Stimulated activated CD4-positive, alpha-beta T cell treated with anti-CD3 and anti-CD28 coated beads, Interleukin-12 subunit alpha, Interleukin-12 subunit beta, amount 100 ng/mL, for 4 hours (primary cell): ENCODE measurements at regions not wholly inside any gene's neighbourhood (a gene's known extent, or its start where the extent isn't known, plus 50 kb on each side); places are given as distances from the start of the nearest gene placed in this dataset.
"Not testable (repeated sequence)": the region's sequence is repeated elsewhere in the genome, so short reads cannot be mapped to it uniquely, and the experiment has no call there.

Experiments used
- DNase-seq: peaks from one replicate; pipeline ENCODE4 v3.0.0-alpha.2; 2020

DNA sequence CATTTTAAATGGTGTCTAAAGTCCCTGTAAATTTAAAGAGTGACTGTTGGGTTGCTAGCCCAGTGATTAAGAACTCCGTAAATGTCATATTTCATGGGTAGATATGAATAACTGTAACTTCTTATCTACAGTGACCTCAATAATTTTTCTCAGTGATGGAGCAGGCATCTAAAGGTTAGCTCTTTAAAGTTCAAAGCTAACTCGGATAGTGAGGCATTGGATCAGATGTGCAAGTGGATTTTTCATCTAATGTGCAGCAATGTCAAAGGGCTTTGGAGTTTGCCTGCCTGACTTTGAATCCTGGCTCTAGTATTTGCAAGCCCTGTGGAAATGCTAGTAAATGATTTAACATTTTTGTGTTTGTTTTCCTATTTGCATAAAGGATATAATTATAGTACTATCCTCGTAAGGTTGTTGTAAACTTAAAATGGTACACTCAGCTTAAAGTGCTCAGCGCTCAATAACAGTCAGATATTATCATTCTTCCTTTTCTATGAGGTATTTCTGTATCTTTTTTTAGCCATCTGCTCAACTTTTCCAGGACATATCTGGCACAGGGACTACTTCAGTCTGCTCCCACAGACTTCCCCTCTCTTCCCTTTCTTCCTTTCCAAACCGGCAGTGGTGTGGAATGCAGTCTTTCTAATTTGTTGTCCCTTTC lies 163.7 kb upstream of the ELL2 start:
- no peak for DNase-seq

- no peak for DNase-seq
Observed at GRCh38 chr5:96124589-96124988, 162.9 kb upstream of the ELL2 start.

DNA sequence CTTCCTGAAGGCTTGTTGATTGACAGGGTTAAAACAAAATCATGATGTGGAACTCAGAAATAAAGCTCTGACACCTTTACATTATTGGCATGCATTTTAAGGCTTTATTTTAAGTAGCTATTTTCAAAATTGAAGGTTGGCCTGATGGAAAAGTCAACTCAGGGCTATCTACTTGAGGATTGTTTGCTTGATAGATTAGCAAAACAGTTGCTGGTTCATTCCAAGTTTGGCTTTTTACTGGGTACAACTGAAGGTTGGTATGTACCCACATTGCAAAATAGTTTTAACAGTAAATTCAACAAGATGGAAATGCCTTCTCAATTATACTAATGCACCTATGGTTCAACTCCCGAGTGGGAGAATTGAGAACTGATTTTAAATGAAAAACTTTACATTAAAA lies 161.8 kb upstream of the ELL2 start:
- no peak for DNase-seq

DNA sequence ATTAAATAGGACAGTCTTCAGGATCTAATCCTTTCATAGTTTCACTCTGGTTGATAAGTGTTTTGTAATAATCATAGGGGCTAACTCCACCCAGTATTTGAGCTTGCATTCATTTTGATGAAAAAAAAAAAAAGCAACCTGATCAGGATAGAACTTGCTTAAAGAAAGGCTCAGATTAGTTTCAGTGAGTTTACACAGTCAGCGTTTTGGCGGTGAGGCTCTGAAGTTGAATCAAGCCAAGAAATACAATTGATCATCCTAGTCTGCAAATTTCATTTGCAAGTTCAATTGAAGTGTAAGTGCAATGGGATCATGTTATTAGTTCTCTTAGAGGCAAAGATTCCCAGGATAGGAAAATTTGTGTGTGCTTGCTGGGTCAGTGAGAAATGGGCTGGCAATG lies 159.7 kb upstream of the ELL2 start:
- no peak for DNase-seq

DNA sequence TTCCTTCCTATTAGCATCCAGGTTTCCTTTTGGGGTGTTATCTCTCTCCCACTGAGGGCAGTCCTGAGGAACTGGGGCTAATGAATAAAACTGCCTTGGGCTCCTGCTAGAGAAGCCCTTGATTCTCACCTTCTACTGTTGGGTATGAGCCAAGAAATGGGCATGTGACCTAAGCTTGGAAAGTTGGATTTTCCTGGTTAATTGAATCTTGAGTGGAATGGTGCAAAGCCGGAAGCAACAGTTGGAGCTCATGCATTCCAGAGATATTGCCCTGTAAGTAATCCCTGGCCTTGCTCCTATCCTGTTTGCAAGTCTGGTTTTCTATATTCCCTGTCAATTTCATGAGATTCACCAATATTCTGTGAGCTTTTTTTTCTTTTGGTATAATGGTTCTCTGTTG lies 158.5 kb upstream of the ELL2 start:
- DNase-seq, result no peak

GRCh38 chr5:96117771-96118651 lies 156.4 kb upstream of the ELL2 start:
- DNase-seq, result no peak

DNA sequence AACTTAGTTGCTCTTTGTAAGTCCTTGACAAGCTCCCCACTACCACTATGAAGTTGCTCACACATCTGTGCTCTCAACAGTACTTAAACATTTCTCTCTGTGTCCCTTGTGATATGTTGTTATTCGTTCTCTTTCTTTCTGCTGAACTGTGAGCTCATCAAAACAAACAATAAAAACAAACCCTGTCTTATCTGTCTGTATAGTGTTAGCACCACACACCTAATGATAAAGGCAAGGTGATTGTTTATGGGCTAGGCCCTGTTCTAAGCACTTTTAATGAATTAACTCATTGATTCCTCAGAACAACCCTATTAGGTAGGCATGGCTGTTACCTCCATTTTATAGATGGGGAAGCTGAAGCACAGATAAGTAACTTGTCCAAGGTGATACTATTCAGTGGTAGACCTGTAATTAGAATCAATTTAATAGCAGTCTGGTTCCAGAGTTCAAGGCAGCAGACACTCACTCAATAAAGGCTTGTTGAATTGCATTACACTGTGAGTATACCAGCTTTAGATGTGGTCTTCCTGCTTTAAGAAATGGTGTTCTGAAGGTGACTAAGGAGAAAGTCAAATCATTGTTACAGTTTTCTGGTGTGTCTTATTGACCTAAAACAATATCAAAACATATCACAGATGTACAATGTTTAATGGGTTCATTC lies 153.6 kb upstream of the ELL2 start:
- no peak for DNase-seq

DNA sequence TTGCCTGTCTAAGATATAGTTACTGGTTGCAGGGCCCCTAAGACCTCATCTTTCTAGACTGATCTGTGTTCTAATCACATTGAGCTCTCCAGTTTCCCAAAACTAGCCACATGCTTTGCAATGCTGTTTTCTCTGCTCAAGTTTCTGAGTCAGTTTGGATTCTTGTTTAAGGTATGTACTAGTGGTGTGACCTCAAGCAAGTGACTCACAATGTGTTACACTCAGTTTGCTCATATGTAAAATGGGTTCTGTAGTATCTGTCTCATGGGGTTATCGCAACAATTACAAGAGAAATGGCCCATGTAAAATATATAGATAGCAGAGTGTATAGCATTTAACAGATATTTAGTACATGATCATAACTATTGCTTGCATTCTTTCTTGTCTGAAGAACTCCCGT lies 153.1 kb upstream of the ELL2 start:
- no peak for DNase-seq

- DNase-seq, result no peak
Observed at GRCh38 chr5:96113170-96113939, 151.7 kb upstream of the ELL2 start.

GRCh38 chr5:96112703-96113102 lies 151.1 kb upstream of the ELL2 start:
- no peak for DNase-seq

GRCh38 chr5:96112123-96112670 lies 150.5 kb upstream of the ELL2 start:
- no peak for DNase-seq

- no peak for DNase-seq
Observed at GRCh38 chr5:96111080-96111756, 149.6 kb upstream of the ELL2 start.

DNA sequence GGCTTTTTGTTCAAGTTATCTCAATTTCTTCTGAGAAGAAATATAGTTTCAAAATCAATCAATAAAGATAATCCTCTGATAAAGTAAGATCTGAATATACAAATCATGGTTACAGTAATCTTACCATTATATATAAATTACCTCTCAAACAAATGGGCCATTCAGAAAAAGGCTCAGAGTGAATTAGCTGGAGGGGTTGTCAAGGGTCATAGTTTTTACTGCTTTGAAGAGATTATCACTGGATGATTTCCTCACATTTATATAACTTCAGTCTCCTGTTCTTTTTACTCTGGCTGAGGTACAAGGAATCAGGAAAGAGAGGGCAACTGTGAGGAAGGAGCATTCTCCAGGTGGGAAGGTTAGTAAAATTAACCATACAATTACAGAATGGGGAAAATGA lies 148.6 kb upstream of the ELL2 start:
- DNase-seq, result no peak

GRCh38 chr5:96108629-96109028 lies 147.0 kb upstream of the ELL2 start:
- DNase-seq, result not testable (repeated sequence)

- DNase-seq, result not testable (repeated sequence)
Observed at GRCh38 chr5:96103829-96104228, 142.2 kb upstream of the ELL2 start.

DNA sequence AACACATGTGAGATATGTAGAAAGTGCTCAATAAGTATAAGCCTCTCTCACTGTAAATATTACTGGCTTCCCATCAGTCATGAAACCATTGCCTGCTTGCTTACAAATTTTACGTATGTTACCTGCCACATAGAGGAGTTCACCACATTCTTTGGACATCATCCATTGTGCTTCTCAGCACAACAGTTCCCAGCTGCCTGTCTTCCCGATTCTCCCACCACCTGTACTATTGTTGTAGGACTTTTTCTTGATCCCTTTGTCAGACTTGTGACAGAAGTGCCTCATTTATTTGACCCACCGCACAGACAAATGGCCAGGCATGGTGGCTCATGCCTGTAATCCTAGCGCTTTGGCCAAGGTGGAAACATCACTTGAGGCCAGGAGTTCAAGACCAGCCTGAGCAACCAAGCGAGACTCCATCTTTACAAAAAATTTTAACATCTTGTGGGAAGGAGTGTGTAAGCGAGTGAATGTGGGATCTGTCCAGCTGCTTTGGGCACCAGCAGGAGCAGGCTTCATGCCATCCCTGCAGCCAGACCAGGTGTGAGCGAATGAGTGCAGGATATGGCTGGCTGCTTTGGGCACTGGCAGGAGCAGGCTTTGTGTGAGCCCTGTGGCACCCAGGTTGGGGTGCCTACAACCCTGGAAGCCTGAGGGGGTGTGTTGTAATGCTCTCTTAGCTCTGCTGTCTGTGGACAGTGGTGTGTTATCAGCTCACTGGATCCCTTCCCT lies 139.9 kb upstream of the ELL2 start:
- DNase-seq, result no peak

DNA sequence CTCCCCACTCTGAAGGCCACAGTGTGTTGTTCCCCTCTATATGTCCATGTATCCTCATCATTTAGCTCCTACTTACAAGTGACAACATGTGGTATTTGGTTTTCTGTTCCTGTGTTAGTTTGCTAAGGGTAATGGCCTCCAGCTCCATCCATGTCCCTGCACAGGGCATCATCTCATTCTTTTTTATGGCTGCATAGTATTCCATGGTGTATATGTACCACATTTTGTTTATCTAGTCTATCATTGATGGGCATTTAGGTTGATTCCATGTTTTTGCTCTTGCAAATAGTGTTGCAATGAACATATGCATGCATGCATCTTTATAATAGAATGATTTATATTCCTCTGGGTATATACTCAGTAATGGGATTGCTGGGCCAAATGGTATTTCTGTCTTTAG lies 135.8 kb upstream of the ELL2 start:
- not testable (repeated sequence) for DNase-seq

- DNase-seq, result no peak
Observed at GRCh38 chr5:96096724-96097123, 135.1 kb upstream of the ELL2 start.

DNA sequence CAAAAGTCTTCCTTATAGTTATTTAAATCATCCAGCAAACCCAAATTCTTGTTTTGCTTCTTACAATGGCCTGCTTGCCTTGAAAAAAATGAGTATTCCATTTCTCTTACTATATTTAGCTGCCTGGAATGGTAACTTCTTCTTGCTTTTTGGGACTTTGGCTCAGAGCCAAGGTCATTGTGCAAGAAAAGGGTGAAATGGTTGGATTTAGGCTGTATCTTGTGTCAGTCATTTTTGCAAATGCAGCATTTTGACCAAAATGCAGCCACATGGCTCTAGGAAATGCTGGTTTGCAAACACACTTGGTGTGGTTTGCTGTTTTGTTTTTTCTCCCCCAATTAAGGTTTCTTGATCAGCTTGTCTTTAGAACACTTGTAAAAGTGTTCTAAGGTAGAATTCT lies 133.3 kb upstream of the ELL2 start:
- DNase-seq, result no peak

- no peak for DNase-seq
Observed at GRCh38 chr5:96093890-96094381, 132.3 kb upstream of the ELL2 start.

GRCh38 chr5:96093340-96093739 lies 131.7 kb upstream of the ELL2 start:
- DNase-seq, result no peak
